C4-2B (cell line): ENCODE measurements at regions not wholly inside any gene's neighbourhood (a gene's known extent, or its start where the extent isn't known, plus 50 kb on each side); places are given as distances from the start of the nearest gene placed in this dataset.
"Not testable (repeated sequence)": the region's sequence is repeated elsewhere in the genome, so short reads cannot be mapped to it uniquely, and the experiment has no call there.

Experiments
- H3K27ac ChIP-seq: fragments of 450-650 bp; 2 replicates; pipeline ENCODE4 v1.5.1; 2017
- ZFX ChIP-seq: fragments of 450-650 bp; IDR thresholded peaks from 2 replicates; pipeline ENCODE4 v1.6.1; 2017
- TF ChIP-seq, protein P1 (sequence below): fragments of 450-650 bp; conservative IDR thresholded peaks from 2 replicates; pipeline ENCODE4 v1.5.1; 2017; ENCODE audit warnings: mild to moderate bottlenecking

DNA sequence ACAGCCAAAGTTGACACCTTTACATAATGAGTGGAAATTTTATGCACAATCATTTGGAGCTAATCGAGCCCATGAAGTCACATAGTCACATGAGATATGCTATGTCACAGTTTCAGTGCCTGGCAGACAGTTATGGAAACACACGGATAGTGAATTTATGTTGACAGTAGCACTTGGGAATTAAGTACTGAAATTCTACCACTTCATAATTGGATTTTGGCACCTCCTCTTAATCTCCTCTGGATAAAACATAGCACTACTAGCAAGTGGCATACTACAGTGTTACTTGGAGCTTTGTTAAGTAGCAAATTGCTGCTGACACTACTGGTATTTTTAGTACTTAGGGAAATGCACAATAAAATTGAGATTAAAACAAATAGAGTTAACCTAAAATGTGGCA is 1679.4 kb downstream of the OTOL1 start:
- H3K27ac ChIP-seq, result no peak overlapping the region

DNA sequence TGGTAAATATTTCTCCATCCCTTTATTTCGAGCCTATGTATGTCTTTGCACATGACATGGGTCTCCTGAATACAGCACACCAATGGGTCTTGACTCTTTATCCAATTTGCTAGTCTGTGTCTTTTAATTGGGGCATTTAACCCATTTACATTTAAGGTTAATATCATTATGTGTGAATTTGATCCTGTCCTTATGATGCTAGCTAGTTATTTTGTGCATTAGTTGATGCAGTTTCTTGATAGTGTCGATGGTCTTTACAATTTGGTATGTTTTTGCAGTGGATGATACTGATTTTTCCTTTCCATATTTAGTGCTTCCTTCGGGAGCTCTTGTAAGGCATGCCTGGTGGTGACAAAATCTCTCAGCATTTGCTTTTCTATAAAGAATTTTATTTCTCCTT is 1675.9 kb downstream of the OTOL1 start:
- H3K27ac ChIP-seq, result not testable (repeated sequence)

More for the DNA sequence above, 1679.4 kb downstream of the OTOL1 start:
- TF ChIP-seq ZFX, result no peak
- TF ChIP-seq, protein P1, sequence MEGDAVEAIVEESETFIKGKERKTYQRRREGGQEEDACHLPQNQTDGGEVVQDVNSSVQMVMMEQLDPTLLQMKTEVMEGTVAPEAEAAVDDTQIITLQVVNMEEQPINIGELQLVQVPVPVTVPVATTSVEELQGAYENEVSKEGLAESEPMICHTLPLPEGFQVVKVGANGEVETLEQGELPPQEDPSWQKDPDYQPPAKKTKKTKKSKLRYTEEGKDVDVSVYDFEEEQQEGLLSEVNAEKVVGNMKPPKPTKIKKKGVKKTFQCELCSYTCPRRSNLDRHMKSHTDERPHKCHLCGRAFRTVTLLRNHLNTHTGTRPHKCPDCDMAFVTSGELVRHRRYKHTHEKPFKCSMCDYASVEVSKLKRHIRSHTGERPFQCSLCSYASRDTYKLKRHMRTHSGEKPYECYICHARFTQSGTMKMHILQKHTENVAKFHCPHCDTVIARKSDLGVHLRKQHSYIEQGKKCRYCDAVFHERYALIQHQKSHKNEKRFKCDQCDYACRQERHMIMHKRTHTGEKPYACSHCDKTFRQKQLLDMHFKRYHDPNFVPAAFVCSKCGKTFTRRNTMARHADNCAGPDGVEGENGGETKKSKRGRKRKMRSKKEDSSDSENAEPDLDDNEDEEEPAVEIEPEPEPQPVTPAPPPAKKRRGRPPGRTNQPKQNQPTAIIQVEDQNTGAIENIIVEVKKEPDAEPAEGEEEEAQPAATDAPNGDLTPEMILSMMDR, result no peak

DNA sequence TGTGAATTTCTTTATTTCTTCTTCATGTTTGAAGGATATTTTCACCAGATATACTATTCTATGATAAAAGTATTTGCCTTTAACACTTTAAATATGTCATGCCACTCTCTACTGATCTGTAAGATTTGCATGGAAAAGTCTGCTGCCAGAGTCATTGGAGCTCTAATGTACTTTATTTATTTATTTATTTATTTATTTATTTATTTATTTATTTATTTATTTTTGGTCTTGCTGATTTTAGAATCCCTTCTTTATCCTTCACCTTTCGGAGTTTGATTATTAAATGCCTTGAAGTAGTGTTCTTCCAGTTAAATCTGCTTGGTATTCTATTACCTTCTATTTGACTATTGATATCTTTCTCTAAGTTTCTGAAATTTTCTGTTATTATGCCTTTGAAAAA is 1669.6 kb downstream of the OTOL1 start:
- TF ChIP-seq, protein P1, result no peak
- H3K27ac ChIP-seq, result no peak overlapping the region

DNA sequence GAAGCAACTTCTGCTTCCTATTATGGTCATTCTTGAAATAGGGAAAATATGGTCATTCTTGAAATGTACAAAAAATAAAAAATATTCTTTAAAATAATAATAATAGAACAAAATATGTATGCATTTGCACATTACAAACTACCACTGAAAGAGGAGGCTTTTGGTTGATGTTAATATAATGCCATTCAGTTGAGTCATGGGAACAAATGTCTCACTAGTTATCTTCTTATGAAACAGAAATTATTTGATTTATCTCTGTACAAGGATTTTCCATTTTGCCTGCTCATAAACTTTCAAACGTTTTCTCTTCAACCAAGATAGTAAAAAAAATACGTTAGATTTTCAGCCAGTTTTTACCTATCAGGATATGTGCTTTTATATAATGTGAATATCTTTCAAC is 1662.7 kb downstream of the OTOL1 start:
- TF ChIP-seq, protein P1, result no peak
- TF ChIP-seq ZFX, result no peak
- H3K27ac ChIP-seq, result no peak overlapping the region

DNA sequence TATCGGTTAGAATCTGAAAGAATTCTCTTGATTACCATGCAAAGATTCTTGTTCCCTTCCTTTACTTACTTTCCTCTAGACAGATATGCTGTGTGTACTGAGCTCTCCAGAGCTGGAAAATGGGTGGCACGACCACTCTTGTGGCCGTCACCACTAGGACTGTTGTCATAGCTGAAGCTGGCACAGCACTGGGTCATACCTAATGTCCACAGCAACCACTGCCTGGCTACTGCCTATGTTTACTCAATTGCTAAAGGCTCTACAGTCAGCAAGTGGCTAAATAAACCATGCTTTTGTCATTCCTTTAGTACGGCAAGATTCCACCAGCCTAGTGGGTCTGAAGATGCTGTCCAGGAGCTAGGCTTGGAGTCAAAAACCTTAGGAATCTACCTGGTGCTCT is 1643.0 kb downstream of the OTOL1 start:
- TF ChIP-seq, protein P1, result no peak
- TF ChIP-seq ZFX, result no peak

DNA sequence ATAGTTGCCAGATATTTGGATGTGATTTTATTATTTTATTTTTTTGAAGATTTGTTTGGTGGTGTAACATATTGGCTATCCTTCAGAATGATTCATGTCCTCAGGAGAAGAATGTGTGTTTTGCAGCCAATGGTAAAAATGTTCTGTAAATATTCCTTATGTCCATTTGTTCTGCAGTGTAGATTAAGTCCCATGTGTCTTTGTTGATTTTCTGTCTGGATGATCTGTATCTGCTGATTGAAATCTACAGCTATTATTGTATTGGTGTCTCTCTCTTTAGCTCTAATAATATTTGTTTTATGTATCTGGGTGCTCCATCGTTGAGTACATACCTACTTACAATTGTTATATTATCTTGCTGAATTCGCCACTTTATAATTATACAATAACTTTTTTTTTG is 1641.7 kb downstream of the OTOL1 start:
- no peak for TF ChIP-seq ZFX
- TF ChIP-seq, protein P1, result no peak
- H3K27ac ChIP-seq, result no peak overlapping the region

More for the DNA sequence above, 1643.0 kb downstream of the OTOL1 start:
- H3K27ac ChIP-seq, result no peak overlapping the region

DNA sequence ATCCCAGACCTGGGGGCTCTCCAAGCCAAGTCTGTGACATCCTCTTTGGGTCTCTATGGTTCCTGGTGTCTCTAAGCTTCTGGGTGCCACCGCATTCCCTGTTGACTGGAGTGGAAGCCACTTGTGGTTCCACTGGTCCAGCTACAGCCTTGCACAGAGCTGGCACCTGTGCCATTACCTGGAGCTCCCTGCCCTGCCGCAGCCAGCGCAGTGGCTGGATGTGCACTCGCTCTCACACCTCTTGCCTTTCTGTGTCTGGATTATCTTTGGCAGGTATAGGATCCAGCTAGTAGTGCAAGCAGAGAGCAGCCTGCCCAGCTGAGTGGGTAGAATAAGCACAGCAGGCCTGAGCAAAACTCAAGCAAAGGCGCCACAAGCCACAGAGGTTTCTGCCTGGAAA is 1635.5 kb downstream of the OTOL1 start:
- no peak overlapping the region for H3K27ac ChIP-seq
- TF ChIP-seq ZFX, result no peak
- TF ChIP-seq, protein P1, result no peak

DNA sequence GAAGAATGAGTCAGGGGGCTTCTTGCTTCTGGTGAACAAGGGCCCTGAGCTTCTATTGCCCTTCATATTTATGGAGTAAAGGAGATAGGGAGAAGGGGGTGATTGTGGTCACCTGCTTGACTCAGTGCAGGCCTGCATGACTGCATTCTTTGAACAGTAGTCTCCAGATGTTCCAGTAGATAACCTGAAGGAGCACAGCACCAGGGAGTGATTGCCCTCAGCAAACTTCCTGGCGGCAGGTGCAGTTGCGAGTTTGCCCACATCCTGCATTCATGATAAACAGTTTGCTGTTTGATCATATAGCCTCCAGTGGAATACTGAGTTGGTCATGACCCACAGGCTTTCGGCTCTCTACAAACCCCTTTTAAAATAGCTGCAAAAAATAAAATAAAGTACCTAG is 1632.7 kb downstream of the OTOL1 start:
- TF ChIP-seq, protein P1, result no peak
- no peak for TF ChIP-seq ZFX
- H3K27ac ChIP-seq, result no peak overlapping the region
